ENCODE measurements at regions not wholly inside any gene's neighbourhood (a gene's known extent, or its start where the extent isn't known, plus 50 kb on each side); places are given as distances from the start of the nearest gene placed in this dataset.
A peak's percentile ranks its signal among the peaks of the same experiment; 100 is the strongest.

GRCh38 chr2:164023896-164024295, 288.1 kb upstream of the FIGN start:
- Histone ChIP-seq H3K27me3 (no peaks in the 10 kb centered on the region), H3K4me3 (no peak overlapping the region), H3K36me3 (no peaks in the 10 kb centered on the region), H3K27ac (no peak overlapping the region), H3K4me1 (no peaks in the 10 kb centered on the region; the same call in 1 of the 2 replicates), H3K9me3 (replicated peaks) (no peaks in the 10 kb centered on the region)
- no peak for DNase-seq

- Histone ChIP-seq H3K27me3 (no peaks in the 10 kb centered on the region), H3K27ac (peak overlapping the region; percentile 72), H3K4me3 (peak overlapping the region; percentile 36), H3K4me1 (no peaks in the 10 kb centered on the region; the same call in 1 of the 2 replicates), H3K9me3 (replicated peaks) (no peaks in the 10 kb centered on the region), H3K36me3 (no peaks in the 10 kb centered on the region)
- DNase-seq = peak; percentile 27 to 58
Measured at GRCh38 chr2:164015328-164016123, 279.7 kb upstream of the FIGN start.

GRCh38 chr2:164014791-164015190, 279.0 kb upstream of the FIGN start:
- Histone ChIP-seq H3K27ac (peak overlapping the region; percentile 72), H3K4me3 (peak overlapping the region; percentile 36)

DNA sequence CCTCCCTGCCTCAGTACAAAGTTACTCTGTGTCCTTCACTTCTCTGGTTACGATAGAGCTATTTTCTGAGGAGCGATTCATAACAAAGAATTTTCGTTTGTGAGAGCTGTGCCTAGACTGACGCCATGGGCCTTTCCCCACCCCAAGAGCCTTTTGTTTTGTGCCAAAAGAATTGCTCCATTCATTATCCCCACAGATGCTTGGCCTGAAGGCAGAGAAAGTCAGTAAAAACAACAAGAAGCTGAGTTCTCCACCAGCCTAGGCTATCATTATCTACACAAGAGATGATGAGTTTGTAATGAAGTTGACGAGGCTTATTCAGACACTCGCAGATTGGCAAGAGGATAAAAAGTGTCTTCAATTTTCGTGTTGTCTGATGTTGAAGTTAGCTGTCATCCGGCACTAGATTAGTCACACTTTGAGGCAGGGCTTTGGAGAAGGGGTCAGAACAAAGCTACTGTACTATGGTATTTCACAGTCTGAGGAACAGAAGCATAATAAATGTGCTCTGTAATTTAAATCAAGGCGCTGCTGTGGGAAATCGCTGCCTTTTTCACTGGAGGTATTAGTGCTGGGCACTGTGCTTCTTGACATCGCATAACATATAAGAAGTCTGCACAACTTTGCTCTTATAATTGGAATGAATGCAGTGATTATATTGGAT, 278.4 kb upstream of the FIGN start:
- H3K27me3 ChIP-seq = no peaks in the 10 kb centered on the region
- no peaks in the 10 kb centered on the region; the same call in 1 of the 2 replicates for H3K4me1 ChIP-seq
- H3K36me3 ChIP-seq = no peaks in the 10 kb centered on the region
- DNase-seq = peak; percentile 47 to 77
- peak overlapping the region; percentile 36 for H3K4me3 ChIP-seq
- no peaks in the 10 kb centered on the region for H3K9me3 ChIP-seq (replicated peaks)
- H3K27ac ChIP-seq = peak overlapping the region; percentile 72

More at GRCh38 chr2:164014791-164015190, 279.0 kb upstream of the FIGN start:
- Histone ChIP-seq H3K27me3 (no peaks in the 10 kb centered on the region), H3K36me3 (no peaks in the 10 kb centered on the region), H3K9me3 (replicated peaks) (no peaks in the 10 kb centered on the region), H3K4me1 (no peaks in the 10 kb centered on the region; the same call in 1 of the 2 replicates)
- DNase-seq = no peak

- no peaks in the 10 kb centered on the region for H3K36me3 ChIP-seq
- no peaks in the 10 kb centered on the region; the same call in 1 of the 2 replicates for H3K4me1 ChIP-seq
- no peaks in the 10 kb centered on the region for H3K27me3 ChIP-seq
- DNase-seq = no peak
- H3K9me3 ChIP-seq (replicated peaks) = no peaks in the 10 kb centered on the region
- no peak overlapping the region for H3K4me3 ChIP-seq
- no peak overlapping the region for H3K27ac ChIP-seq
Measured at GRCh38 chr2:164012581-164012980, 276.8 kb upstream of the FIGN start.

DNA sequence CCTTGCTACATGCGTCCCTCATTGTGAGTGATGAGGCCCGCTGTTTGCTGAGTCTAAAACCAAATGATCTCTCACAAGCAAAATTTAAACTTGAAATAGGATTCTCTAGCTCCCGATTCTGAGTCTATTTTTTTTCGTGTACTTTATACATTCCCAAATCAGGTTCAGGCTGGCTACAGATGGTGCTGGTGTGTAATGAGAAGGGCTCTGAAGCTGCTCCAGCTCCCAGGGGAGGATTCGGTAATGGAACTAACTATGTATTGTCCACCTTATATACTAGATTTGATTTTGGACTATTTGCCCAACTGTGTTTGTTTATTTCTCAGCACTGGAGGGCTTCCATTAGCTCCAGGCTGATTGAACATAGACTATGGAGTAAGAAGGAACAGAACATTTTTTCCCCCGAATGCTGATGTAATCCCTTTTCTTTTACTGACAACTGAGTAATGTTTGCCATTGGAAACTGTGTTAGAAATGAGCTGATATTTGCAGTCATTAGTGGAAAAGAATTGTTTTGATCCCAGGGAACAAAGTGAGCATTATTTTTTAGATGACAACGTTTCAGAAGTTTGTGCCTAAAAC, 274.0 kb upstream of the FIGN start:
- peak in 1 of 2 experiments; percentile 8 for DNase-seq
- Histone ChIP-seq H3K4me1 (no peaks in the 10 kb centered on the region; the same call in 1 of the 2 replicates), H3K36me3 (no peaks in the 10 kb centered on the region), H3K27ac (no peak overlapping the region), H3K9me3 (replicated peaks) (no peaks in the 10 kb centered on the region), H3K4me3 (no peak overlapping the region), H3K27me3 (no peaks in the 10 kb centered on the region)

- H3K4me1 ChIP-seq = no peaks in the 10 kb centered on the region; the same call in 1 of the 2 replicates
- H3K36me3 ChIP-seq = no peaks in the 10 kb centered on the region
- DNase-seq = no peak
- no peaks in the 10 kb centered on the region for H3K27me3 ChIP-seq
- H3K9me3 ChIP-seq (replicated peaks) = no peaks in the 10 kb centered on the region
- no peak overlapping the region for H3K27ac ChIP-seq
- H3K4me3 ChIP-seq = no peak overlapping the region
Measured at GRCh38 chr2:164008752-164009151, 272.9 kb upstream of the FIGN start.

DNA sequence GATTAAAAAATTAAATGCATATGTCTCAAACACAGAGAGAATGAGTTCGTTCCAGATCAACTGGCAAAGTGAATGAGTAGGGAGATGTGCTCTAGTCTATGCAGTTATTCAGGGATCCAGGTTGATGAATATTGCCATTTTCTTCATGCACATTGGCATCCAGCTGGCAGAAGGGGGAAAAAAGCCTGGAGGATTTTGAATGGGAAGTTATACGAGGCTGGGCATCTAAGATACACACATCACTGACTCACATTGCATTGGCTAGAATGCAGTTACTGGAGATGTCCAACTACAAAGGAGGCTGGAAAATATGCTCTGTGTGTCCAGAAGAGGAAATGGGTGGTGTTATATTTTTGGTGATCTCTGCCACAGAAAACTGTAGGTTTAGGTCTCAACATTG, 270.9 kb upstream of the FIGN start:
- no peaks in the 10 kb centered on the region for H3K4me1 ChIP-seq

GRCh38 chr2:164000176-164000575, 264.4 kb upstream of the FIGN start:
- H3K27ac ChIP-seq = no peak overlapping the region
- H3K27me3 ChIP-seq = 0 out of 2 replicates have a peak, but pooled peaks cover 2% of the 10 kb centered on the region
- no peak overlapping the region for H3K4me3 ChIP-seq
- peaks cover 9% of the 10 kb centered on the region for H3K4me1 ChIP-seq
- no peaks in the 10 kb centered on the region for H3K9me3 ChIP-seq (replicated peaks)
- no peak for DNase-seq
- H3K36me3 ChIP-seq = no peaks in the 10 kb centered on the region

More for the DNA sequence above, 270.9 kb upstream of the FIGN start:
- H3K27me3 ChIP-seq = no peaks in the 10 kb centered on the region
- no peak overlapping the region for H3K4me3 ChIP-seq
- H3K36me3 ChIP-seq = no peaks in the 10 kb centered on the region
- DNase-seq = no peak
- H3K9me3 ChIP-seq (replicated peaks) = no peaks in the 10 kb centered on the region
- H3K27ac ChIP-seq = no peak overlapping the region

DNA sequence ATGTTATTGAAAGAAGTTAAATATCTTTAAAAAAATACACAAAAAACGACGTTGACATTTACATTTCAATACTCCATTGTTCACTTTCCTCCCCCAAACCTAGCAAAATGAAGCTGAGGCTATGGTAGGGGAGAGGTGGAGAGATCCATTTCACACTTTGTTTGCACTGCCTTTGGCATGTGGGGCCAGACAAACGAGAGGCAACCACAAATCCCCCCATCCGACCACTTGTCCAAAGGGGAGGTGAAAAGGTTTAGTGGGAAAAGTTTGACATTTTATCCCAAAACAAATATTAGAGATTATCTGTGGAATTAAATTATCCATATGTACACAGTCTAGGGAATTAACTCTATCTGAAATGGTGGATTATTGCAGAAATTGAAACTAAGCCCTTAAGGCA, 261.7 kb upstream of the FIGN start:
- Histone ChIP-seq H3K36me3 (no peaks in the 10 kb centered on the region), H3K27me3 (0 out of 2 replicates have a peak, but pooled peaks cover 2% of the 10 kb centered on the region), H3K4me1 (peaks cover 9% of the 10 kb centered on the region), H3K27ac (no peak overlapping the region), H3K9me3 (replicated peaks) (no peaks in the 10 kb centered on the region), H3K4me3 (no peak overlapping the region)
- DNase-seq = peak; percentile 78 to 86

DNA sequence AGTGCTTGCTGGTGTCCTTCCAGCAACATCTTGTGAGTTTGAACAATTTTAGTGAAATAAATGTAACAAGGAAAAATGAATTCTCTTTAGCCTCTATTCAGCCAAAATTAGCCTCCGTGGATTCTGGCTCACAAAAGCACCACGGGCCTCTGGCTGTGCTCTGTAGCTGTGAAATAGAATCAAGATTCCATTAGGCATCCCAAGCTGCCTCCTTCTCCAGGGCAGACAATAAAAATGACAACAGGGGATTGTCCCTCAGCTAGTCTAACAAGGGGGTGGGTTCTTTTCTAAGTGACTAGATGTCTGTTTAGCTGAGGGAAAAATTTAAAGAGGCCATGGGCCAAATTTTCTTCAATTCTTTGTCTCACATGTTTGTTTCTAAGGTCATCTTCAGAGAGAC, 254.7 kb upstream of the FIGN start:
- no peak for DNase-seq
- Histone ChIP-seq H3K9me3 (replicated peaks) (no peaks in the 10 kb centered on the region), H3K4me1 (no peaks in the 10 kb centered on the region), H3K27ac (no peak overlapping the region), H3K36me3 (no peaks in the 10 kb centered on the region), H3K27me3 (no peaks in the 10 kb centered on the region), H3K4me3 (no peak overlapping the region)

GRCh38 chr2:163990101-163990500, 254.3 kb upstream of the FIGN start:
- Histone ChIP-seq H3K27me3 (no peaks in the 10 kb centered on the region), H3K36me3 (no peaks in the 10 kb centered on the region), H3K4me3 (no peak overlapping the region), H3K27ac (no peak overlapping the region), H3K9me3 (replicated peaks) (no peaks in the 10 kb centered on the region), H3K4me1 (no peaks in the 10 kb centered on the region)
- no peak for DNase-seq

DNA sequence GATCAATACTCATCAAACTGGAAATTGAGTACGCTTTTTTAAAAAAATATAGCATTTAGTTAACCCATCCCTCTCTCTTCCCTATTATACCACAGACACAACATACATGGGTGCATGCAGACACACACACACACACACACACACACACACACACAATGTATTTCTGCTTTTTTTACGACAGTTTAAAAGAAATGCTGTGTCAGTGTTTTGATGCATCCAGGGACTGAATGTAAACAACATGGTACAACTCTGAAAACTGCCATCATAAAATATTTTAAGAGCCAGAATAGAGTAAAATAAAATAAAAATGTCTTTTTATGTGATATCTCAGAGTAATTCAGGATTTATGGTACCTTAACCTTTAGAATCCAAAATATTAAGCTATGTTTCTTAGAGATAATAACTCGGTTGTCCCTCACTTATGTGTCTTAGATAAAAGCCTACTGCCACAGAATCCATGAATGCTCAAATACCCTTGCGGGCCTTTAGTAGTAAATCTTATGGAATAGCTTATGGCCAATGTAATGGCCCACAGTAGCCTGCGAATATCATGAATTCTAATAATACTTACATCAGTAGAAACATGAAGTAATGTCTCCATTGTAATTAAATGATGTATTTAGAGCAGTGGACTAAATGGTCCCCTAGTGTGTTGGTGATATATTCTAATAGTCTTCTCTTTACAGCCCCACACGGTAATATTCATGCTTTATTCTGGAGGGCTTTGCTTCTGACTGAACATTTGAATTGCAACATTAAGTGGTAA, 251.6 kb upstream of the FIGN start:
- no peak for DNase-seq
- Histone ChIP-seq H3K4me1 (no peaks in the 10 kb centered on the region), H3K36me3 (no peaks in the 10 kb centered on the region), H3K27ac (no peak overlapping the region), H3K27me3 (no peaks in the 10 kb centered on the region), H3K9me3 (replicated peaks) (no peaks in the 10 kb centered on the region), H3K4me3 (no peak overlapping the region)

DNA sequence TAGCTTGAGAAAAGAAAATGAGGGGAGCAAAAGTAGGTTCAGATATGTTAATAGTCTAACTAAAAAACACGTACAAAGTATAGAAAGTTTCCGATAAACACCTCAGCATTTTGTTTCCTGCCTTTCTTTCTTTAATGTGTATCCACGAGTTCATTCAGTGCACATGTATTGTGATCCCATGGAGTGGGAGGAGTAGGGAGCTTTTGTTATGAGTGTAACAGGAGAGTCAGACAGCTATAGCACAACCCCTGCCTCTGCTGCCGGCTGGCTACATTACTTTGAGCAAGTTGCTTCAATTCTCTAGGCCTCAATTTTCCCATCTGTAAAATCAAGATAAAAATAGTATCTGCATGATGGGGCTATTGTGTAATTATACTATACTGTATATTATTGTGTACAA, 249.2 kb upstream of the FIGN start:
- H3K27me3 ChIP-seq = no peaks in the 10 kb centered on the region
- no peak for DNase-seq
- no peaks in the 10 kb centered on the region for H3K36me3 ChIP-seq
- no peak overlapping the region for H3K27ac ChIP-seq
- H3K4me1 ChIP-seq = no peaks in the 10 kb centered on the region
- H3K4me3 ChIP-seq = no peak overlapping the region
- H3K9me3 ChIP-seq (replicated peaks) = no peaks in the 10 kb centered on the region

Measured in SJCRH30 (cell line).